GM19455 (cell line): ENCODE measurements at regions not wholly inside any gene's neighbourhood (a gene's known extent, or its start where the extent isn't known, plus 50 kb on each side); places are given as distances from the start of the nearest gene placed in this dataset.

Source experiments
- ATAC-seq: cut with Tn5 transposase; IDR thresholded peaks from one replicate; pipeline ENCODE4 v1.9.1; 2021; ENCODE audit not compliant: unreplicated experiment

- no peak for ATAC-seq
Observed at GRCh38 chr2:137823196-137823595, 141.1 kb upstream of the HNMT start.

GRCh38 chr2:137824501-137824900 is 139.8 kb upstream of the HNMT start:
- ATAC-seq, result no peak

- peak; percentile 92 for ATAC-seq
Observed at GRCh38 chr2:137826373-137827372, 137.6 kb upstream of the HNMT start.

- no peak for ATAC-seq
Observed at GRCh38 chr2:137828624-137829023, 135.6 kb upstream of the HNMT start.

- ATAC-seq, result no peak
Observed at GRCh38 chr2:137829251-137829650, 135.0 kb upstream of the HNMT start.

- no peak for ATAC-seq
Observed at GRCh38 chr2:137834760-137835379, 129.4 kb upstream of the HNMT start.

GRCh38 chr2:137836671-137837070 is 127.6 kb upstream of the HNMT start:
- ATAC-seq, result no peak

GRCh38 chr2:137837830-137838229 is 126.4 kb upstream of the HNMT start:
- no peak for ATAC-seq

- no peak for ATAC-seq
Observed at GRCh38 chr2:137838255-137839092, 125.8 kb upstream of the HNMT start.

GRCh38 chr2:137842430-137842829 is 121.8 kb upstream of the HNMT start:
- ATAC-seq, result no peak

- ATAC-seq, result no peak
Observed at GRCh38 chr2:137842952-137843351, 121.3 kb upstream of the HNMT start.

- no peak for ATAC-seq
Observed at GRCh38 chr2:137845422-137845821, 118.9 kb upstream of the HNMT start.

GRCh38 chr2:137846993-137847392 is 117.3 kb upstream of the HNMT start:
- no peak for ATAC-seq

GRCh38 chr2:137847443-137847842 is 116.8 kb upstream of the HNMT start:
- no peak for ATAC-seq

- ATAC-seq, result no peak
Observed at GRCh38 chr2:137857881-137858280, 106.4 kb upstream of the HNMT start.

- ATAC-seq, result no peak
Observed at GRCh38 chr2:137862651-137863050, 101.6 kb upstream of the HNMT start.

- ATAC-seq, result peak; percentile 69
Observed at GRCh38 chr2:137865954-137866540, 98.2 kb upstream of the HNMT start.

- no peak for ATAC-seq
Observed at GRCh38 chr2:137870682-137871081, 93.6 kb upstream of the HNMT start.

GRCh38 chr2:137872577-137872976 is 91.7 kb upstream of the HNMT start:
- ATAC-seq, result no peak

- ATAC-seq, result no peak
Observed at GRCh38 chr2:137873536-137874244, 90.6 kb upstream of the HNMT start.
